Fibroblast of peridontal ligament (primary cell): ENCODE measurements at regions not wholly inside any gene's neighbourhood (a gene's known extent, or its start where the extent isn't known, plus 50 kb on each side); places are given as distances from the start of the nearest gene placed in this dataset.
A peak's percentile ranks its signal among the peaks of the same experiment; 100 is the strongest.

Experiments
- DNase-seq: peaks from one replicate; pipeline ENCODE4 v3.0.0-alpha.2; 2010; ENCODE audit errors: extremely low read depth

GRCh38 chr6:141077355-141078333, 1055.1 kb upstream of the GJE1 start:
- peak; percentile 3 for DNase-seq

GRCh38 chr6:141057761-141058160, 1075.0 kb upstream of the GJE1 start:
- DNase-seq, result no peak

DNA sequence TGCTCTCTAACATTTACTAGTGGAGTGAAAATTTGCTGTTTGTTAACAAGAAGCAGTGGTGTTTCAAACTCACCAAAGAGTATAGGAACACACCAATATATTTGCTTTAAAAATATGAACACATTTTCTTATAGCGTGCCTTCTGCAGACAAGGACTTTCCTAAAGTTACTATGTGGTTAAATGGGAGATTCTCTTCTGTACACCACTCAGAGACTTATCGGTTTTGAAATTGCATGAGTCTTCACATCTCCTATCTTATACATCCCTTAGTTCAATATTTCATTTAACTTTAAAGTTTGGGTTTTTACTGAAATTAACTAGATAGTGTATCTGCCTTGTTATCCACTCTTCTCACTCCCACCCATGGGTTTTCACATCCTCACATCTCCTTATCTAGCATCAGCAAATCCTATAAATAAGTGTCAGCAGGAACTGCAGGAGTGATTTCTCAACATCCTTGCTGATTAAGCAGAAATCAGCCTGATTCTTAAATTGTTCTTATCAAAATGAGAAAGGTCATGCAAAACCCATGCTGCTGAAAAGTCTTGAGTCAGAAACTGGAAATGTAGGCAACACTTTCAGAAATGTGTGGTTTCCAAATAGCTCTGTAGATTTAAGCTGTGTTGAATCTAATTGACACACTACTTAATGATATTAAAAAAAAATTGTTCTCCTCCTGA, 1075.6 kb upstream of the GJE1 start:
- peak; percentile 1 for DNase-seq

DNA sequence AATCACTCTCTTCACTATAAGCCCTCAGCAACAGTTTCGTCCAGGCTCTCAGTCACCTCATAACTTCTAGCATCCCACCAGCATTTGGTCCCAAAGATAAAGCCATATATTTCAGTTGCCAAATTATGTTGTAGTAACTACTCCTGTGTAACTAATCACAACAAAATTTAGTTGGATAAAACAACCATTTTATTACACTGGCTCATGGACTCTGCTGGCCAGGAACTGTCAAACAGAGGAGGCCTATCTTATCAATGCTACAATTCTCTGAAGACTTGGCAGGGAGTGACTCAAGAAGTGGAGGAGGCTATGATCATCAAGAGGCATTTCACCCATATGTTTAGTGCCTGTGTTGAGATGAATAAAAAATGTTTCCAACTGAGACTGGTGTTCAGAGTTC, 1082.3 kb upstream of the GJE1 start:
- no peak for DNase-seq

- no peak for DNase-seq
Measured at GRCh38 chr6:141048451-141048850, 1084.3 kb upstream of the GJE1 start.

- DNase-seq, result peak; percentile 18
Measured at GRCh38 chr6:141046496-141046895, 1086.2 kb upstream of the GJE1 start.

DNA sequence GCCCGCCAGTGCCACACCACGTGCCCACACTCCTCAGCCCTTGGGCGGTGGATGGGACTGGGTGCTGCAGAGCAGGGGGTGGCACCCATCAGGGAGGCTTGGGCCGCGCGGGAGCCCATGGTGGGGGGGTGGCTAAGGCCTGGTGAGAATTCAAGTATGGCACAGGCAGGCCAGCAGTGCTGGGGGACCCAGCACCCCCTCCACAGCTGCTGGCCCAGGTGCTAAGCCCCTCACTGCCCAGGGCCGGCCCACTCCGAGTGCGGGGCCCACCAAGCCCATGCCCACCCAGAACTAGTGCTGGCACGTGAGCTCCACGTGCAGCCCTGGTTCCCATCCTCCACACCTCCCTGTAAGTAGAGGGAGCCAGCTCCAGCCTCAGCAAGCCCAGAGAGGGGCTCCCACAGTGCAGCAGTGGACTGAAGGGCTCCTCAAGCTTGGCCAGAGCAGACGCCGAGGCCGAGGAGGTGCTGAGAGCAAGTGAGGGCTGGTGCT, 1091.1 kb upstream of the GJE1 start:
- no peak for DNase-seq

GRCh38 chr6:141035312-141036200, 1097.2 kb upstream of the GJE1 start:
- no peak for DNase-seq

DNA sequence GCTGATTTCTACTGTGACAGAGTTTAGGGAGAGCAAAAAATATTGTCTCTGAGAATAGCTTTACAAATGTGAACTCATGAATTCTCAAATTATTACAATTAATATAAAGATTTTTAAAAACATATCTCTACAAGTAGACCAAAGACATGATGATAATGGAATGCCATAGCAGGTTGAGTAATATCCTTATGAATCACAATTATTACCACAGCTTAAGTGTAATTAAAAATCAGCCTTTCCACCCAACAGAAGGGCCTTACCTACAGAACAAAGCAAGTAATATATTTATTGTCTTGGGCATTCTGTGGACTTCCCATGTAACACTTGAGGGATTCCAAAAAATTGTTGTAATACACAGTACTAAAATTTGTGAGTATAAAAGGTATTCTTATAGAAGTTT, 1099.6 kb upstream of the GJE1 start:
- peak; percentile 13 for DNase-seq

DNA sequence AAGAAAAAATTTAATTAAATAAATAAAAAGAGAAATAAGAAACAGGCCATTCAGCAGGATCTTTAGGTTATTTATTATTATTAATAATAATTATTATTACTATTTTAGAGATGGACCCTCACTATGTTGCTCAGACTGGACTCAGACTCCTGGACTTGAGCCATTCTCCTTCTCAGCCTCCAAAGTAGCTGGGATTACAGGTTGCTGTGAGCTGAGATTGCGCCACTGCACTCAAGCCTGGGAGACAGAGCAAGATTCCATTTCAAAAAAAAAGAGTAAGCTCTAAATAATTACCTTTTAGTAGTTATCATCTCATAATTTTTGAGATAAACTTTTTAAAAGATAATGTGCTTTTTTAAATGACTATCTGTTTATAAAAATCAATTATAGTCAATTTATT, 1102.8 kb upstream of the GJE1 start:
- DNase-seq, result no peak

DNA sequence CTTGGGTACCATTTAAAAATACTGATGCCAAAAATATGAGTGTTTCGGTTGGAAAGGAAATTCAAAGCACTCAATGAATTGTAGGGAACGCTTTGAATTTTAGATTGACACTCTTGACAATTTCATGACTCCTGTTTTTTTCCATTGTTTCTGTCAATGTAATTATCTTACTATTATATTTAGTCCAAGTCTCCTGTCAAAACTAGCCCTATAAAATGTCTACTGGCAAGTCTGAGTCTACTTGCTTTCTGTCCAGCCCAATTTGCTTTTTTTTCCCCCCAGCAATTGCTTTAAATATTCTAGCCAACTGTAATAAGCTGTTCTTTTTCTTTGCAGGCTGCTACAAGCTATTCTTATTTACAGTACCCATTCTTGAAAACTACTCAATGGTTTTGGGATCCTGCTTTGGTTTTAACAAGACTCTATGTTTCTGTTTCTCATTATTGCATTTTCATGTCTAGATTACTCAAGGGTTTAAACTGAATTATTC, 1103.9 kb upstream of the GJE1 start:
- peak; percentile 41 for DNase-seq

GRCh38 chr6:141026504-141026903, 1106.2 kb upstream of the GJE1 start:
- DNase-seq, result no peak

- peak; percentile 2 for DNase-seq
Measured at GRCh38 chr6:141024526-141024925, 1108.2 kb upstream of the GJE1 start.

DNA sequence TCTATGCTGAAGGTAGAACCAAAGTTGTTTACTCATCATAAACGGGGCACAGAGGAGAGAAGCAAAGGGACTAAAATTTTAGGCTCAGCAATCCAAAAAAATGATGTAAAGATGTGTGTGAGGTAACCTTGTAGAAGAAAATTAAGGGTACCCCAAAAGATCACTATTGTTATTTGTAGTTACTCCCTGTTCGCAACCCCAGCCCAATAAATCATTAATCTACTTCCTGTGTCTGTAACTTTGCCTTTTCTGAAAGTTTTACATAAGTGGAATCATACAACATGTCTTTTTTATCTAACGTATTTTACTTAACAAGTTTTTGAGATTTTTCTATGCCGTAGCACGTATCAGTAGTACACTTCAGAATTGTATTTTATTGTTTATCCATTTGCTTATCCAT, 1114.8 kb upstream of the GJE1 start:
- DNase-seq, result no peak

DNA sequence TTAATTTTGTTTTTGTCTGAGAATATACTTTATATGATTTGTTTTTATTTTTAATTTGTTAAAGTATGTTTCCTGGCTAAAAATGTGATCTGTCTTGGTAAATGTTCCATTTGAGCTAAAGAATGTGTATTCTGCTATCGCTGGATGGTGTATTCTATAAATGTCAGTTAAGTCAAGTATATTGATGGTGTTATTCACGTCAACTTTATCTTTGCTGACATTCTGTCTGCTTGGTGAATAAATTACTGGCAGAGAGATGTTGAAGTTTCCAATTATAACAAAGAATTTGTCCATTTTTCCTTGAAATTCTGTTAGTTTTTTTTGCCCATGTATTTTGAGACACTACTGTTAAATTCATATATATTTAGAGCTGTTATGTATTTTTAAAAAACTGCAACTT, 1131.8 kb upstream of the GJE1 start:
- DNase-seq, result no peak

DNA sequence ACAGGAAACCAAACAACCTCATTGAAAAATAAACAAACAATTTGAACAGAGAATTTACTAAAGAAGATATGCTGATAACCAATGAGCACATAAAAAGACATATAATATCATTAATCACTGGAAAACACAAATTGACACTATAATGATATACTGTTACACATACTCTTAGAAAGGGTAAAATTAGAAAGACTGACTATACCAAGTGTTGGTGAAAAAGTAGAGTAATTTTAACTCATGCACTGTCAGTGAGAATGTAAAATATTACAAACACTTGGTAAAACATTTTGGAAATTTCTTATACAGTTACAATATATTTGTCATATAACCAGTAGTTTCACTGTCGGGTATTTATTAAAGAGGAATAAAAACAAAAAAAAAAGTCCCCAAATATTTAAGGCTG, 1139.2 kb upstream of the GJE1 start:
- DNase-seq, result no peak

DNA sequence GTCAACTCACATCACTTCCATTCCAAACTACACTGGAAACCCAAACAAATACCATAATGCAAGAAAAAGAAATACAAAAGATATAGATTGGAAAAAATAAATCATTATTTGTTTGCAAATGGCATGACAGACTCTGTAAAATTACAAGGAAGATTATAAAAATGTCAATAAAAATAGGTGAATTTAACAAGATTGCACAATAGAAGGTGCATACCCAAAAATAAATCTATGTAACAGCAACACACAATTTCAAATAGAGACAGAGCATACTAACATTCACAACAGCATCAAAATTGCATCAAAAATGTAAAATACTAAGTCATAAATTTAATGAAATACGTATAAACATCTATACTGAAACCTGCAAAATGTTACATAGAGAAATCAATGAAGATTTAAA, 1140.0 kb upstream of the GJE1 start:
- DNase-seq, result no peak

- DNase-seq, result no peak
Measured at GRCh38 chr6:140988780-140989179, 1143.9 kb upstream of the GJE1 start.

DNA sequence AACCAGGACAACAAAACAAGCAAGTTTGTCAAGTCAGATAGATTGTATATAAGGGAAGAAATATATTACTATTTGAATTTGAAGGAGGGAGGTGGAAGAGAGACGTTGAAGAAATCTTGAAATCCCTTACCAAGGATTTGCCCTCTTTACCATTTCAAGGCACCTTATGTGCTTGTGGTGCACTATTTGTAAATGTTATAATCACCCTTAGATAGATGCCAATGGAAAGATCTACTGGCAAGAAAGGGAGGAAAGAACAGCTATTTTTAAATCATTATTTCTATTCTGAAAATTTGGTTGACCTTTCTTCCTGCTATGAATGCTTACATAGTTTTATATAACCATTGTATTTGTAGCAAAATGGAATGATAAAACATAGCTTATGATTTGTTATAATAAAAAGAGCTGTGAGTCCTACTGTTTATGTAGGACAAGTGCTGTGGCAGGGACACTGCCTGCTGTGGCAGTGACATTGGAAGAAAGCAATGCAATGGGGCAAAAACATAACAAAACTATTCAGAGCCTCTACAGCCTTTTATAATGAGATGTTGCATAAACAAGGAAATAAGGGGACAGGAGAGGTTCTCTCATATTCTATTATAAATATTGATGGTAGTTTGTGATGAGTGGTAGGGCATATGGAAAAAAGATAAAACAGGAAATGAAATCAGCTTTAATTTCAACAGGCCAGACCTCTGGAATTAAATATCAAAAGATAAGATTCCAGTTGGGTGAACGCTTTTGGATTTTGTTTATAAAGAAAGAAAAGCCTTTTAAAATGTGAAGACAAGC, 1145.2 kb upstream of the GJE1 start:
- DNase-seq, result no peak

DNA sequence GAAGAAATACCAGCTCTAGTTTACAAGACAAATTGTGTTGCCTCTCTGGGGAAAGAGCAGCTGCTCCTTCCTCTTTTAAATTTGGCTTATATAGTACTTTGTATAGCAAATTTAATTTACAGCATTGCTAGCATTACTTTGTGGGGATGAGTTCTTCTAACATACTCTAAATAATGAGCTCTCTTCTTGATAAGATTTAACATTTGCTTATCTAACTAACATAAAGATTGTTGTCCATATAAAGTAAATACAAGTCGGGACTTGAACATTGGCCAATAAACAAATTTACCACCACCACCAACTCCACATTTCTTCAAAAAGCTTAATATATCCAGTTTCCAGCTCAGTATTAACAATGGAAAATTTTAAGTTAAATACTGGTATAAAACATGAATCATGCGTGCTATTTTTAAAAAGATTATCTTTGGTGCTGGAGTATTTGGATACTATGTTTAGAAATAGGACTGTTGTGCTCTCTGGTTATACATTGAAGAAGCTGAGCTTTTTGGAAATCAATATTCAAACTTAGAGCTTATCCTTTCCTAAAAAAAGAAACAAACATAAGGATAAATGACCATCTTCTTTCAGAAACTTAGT, 1146.9 kb upstream of the GJE1 start:
- DNase-seq, result peak; percentile 29
